ENCODE measurements at regions not wholly inside any gene's neighbourhood (a gene's known extent, or its start where the extent isn't known, plus 50 kb on each side); places are given as distances from the start of the nearest gene placed in this dataset.

GRCh38 chr5:67366276-67366675, 169.7 kb upstream of the CD180 start:
- no peak for TF ChIP-seq IKZF3 (tag by site-specific recombination; IDR thresholded peaks at IDR 0.05)
- no peak for TF ChIP-seq ZNF138 (tag by site-specific recombination; IDR thresholded peaks at IDR 0.05; ENCODE audit: borderline replicate concordance)
- no peak for TF ChIP-seq ZNF768 (tag by site-specific recombination; IDR thresholded peaks at IDR 0.05)
- TF ChIP-seq TSHZ1 (tag by site-specific recombination; IDR thresholded peaks at IDR 0.05; ENCODE audit: borderline replicate concordance): no peak
- no peak for TF ChIP-seq ZNF747 (tag by site-specific recombination; IDR thresholded peaks at IDR 0.05)
- TF ChIP-seq KLF10 (tag by site-specific recombination; IDR thresholded peaks at IDR 0.05): no peak
- TF ChIP-seq ZSCAN18 (tag by site-specific recombination; IDR thresholded peaks at IDR 0.05): no peak
- no peak for TF ChIP-seq ZNF350 (tag by site-specific recombination; IDR thresholded peaks at IDR 0.05)
- no peak for TF ChIP-seq ZNF280D (tag by site-specific recombination; IDR thresholded peaks at IDR 0.05)
- Histone ChIP-seq H3K4me1 (ENCODE audit: control insufficient read depth, insufficient read depth, low read length) (0 out of 2 replicates have a peak, but pooled peaks cover 5% of the 10 kb centered on the region), H3K4me3 (ENCODE audit: low read depth, low read length) (no peak overlapping the region), H3K27ac (ENCODE audit: extremely low read depth, low read depth, low read length) (no peak overlapping the region), H3K9me3 (ENCODE audit: control insufficient read depth, insufficient read depth, low read depth, low read length) (no peaks in the 10 kb centered on the region), H3K36me3 (ENCODE audit: control insufficient read depth in 2 of 2, insufficient read depth in 1 of 2, low read length in 2 of 2) (no peaks in the 10 kb centered on the region)
- POLR2A ChIA-PET: no interaction called here
- CTCF ChIA-PET: no interaction called here

- ChIA-PET POLR2A (no interaction called here), CTCF (interaction anchor here (0.6 to 0.7 kb wide), 3 partner anchors 264 to 888 kb away, joined by 3 to 4 read pairs (median 3); no protein-coding TSS in a partner anchor)
These were observed 167.9 kb upstream of the CD180 start for GRCh38 chr5:67364381-67364970.

More at GRCh38 chr5:67364381-67364970, 167.9 kb upstream of the CD180 start:
- H3K4me3 ChIP-seq (ENCODE audit: low read depth, low read length): no peak overlapping the region
- no peaks in the 10 kb centered on the region for H3K9me3 ChIP-seq (ENCODE audit: control insufficient read depth, insufficient read depth, low read depth, low read length)
- no peaks in the 10 kb centered on the region for H3K36me3 ChIP-seq (ENCODE audit: control insufficient read depth in 2 of 2, insufficient read depth in 1 of 2, low read length in 2 of 2)
- 0 out of 2 replicates have a peak, but pooled peaks cover 5% of the 10 kb centered on the region for H3K4me1 ChIP-seq (ENCODE audit: control insufficient read depth, insufficient read depth, low read length)
- TF ChIP-seq ZNF792 (tag by site-specific recombination; IDR thresholded peaks at IDR 0.05): no peak
- TF ChIP-seq ZBTB11 (tag by site-specific recombination; conservative IDR thresholded peaks at IDR 0.05; ENCODE audit: low read depth): no peak
- TF ChIP-seq ZNF157 (tag by site-specific recombination; IDR thresholded peaks at IDR 0.05): no peak
- no peak for TF ChIP-seq ZNF596 (tag by site-specific recombination; IDR thresholded peaks at IDR 0.05)
- TF ChIP-seq ZNF529 (tag by site-specific recombination; IDR thresholded peaks at IDR 0.05; ENCODE audit: insufficient replicate concordance): no peak
- H3K27ac ChIP-seq (ENCODE audit: extremely low read depth, low read depth, low read length): no peak overlapping the region

All from HEK293 (cell line).